ENCODE measurements at regions not wholly inside any gene's neighbourhood (a gene's known extent, or its start where the extent isn't known, plus 50 kb on each side); places are given as distances from the start of the nearest gene placed in this dataset.
"Not testable (repeated sequence)": the region's sequence is repeated elsewhere in the genome, so short reads cannot be mapped to it uniquely, and the experiment has no call there.

DNA sequence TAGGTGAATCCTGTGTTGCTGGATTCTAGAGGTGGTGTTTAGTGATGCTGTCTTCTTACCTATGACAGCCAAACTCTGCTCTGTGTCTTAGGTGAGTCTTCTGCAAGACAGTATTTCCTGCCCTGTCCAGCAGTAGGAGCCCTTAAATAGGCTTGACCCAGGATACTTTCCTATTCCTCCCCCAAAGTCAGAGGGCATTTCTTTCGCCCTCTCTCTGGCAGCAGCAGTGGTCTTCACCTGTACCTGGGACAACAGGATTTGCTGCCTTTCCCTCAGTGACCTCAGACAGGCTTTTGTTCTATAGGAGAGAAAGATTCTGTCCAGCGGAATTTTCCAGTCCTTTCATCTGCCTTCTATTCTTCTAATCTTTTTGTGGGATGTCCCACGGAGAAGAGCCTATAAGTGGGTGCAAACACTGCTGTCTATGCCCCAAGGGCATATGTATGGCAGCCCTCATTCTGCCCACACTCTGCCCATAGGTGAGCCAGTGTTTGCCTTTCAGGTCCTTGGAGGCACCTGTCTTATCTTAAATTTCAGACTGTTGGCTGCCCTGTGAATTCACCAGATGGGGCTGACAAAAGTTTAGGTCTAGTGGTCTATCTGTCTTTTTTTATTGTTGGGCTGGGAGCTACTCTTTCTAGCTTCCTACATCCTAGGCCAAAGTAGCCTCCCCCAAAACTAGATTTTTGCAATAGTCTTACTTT is 177.3 kb upstream of the SPOPL start:
- no peak for DNase-seq

DNA sequence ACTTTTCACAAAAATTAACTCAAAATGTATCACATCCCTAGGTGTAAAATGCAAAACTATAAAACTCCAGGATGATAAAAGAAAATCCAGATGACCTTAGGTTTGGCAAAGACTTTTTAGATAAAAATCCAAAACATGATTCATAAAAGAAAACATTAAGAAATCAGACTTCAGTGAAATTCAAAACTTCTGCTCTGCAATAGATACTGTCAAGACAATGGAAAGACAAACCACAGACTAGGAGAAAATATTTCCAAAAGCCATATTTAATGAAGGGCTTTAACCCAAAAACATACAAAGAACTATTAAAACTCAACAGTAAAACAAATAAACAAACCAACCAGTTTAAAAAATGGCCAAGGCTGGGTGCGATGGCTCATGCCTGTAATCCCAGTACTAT is 173.6 kb upstream of the SPOPL start:
- DNase-seq = no peak

DNA sequence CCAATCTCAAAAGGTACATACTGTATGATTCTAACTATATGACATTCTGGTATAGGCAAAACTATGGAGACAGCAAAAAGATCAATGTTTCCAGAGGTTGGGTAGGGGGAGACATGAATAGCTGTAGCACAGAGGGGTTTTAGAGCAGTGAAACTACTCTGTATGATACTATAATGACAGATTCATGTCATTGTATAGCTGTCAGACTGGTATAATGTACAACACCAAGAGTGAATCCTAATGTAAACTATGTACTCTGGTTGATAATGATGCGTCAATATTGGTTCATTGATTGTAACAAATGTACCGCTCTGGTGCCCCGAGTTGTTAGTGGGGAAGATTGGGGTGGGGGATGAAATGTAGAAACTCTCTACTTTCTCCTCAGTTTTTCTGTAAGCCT is 172.4 kb upstream of the SPOPL start:
- no peak for DNase-seq

DNA sequence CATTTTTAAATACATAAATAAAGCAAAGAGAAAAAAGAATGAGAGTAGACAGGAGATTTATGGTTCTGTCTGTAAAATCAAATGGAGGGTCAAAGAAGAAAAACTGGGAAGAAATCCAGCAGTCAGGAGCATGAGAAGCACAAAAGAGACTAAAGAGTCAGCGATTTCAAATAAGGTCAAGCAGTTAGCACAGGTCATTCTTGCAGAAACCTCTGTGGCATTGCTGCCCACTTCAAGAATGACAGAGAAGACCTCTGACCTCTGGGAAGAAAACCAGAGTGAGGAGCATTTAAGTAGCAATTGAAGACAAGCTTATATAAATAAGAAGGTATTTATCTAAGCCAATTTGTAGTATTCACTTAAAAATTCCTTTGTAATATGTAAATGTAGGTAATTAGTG is 172.0 kb upstream of the SPOPL start:
- no peak for DNase-seq

DNA sequence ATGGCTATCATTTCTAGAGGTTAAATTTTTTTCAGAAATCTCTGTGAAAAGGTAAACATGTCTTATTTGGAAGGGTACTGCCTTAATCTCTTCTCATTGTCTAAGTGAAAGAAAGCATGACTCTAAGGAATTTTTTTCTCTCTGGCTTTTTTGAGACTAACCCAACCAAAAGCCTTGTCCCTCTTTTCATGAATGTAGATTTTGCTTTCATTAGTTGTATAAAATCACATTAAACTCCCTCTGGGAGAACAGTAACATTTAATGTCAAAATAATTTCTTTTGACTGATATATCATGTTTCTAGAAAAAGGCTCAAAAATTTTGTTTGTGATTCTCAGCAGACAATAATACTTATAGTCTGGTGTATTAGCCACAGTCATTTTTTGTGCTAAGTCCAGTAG is 168.4 kb upstream of the SPOPL start:
- no peak for DNase-seq

DNA sequence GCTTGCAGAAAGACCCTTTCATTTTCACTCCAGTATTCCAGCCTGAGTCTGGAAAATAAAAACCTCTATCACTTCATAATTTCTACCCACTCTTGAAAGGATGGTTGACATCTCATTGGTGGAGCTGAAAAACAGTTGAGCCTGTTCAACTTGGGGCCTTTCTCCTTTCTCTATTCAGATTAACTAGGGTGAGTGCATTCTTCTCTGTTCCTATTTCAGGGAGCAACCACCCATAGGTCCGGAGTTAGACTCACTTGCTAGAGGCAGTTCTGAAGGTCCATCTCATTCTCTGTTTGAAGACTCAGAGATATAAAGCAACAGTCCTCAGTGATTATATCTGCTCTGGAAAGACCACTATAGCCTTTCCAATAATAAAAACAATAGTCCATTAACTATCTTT is 167.9 kb upstream of the SPOPL start:
- no peak for DNase-seq

- no peak for DNase-seq
Observed at GRCh38 chr2:138334323-138334722, 167.2 kb upstream of the SPOPL start.

GRCh38 chr2:138335036-138335435 is 166.5 kb upstream of the SPOPL start:
- no peak for DNase-seq

DNA sequence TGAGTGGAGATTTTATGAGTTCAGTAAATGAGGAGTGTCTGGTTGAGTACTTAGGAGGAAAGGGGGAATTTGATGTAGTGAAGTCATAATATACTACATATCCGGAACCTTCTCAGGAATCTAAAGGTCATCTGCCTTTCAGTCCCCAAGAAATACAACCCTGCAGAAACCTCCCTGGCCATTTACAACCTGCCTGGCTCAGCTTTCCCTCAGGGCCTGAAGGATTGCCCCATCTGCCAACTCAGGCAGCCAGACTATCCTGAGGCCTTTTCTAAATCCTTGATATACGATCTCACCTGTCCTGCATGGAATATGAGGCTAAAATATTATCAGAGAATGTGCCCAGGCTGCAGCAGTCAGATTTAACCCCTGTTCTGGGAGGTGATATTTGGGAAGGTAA is 165.4 kb upstream of the SPOPL start:
- DNase-seq = no peak

GRCh38 chr2:138355244-138355643 is 146.3 kb upstream of the SPOPL start:
- no peak for DNase-seq

GRCh38 chr2:138356178-138356577 is 145.4 kb upstream of the SPOPL start:
- no peak for DNase-seq

DNA sequence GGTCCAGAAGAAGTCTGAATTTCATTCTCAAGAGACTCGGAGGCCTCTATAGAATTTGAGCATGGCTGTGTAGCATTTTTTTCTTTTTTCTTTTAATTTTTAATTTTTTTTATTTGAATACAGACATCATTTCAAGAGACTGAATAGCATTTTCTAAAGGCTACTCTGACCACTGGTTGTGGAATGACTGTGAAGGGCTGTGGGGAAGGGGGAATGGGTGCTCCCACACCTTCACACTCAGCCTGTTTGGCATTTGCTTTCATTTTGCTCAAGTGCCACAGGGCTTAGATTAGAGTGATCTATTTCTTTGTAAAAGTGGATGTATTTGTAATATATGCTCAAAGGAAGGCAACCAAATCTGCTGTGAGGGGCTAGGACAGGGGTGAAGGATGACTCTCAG is 142.0 kb upstream of the SPOPL start:
- DNase-seq = no peak

- DNase-seq = no peak
Observed at GRCh38 chr2:138364554-138365162, 136.9 kb upstream of the SPOPL start.

- DNase-seq = no peak
Observed at GRCh38 chr2:138365581-138365980, 136.0 kb upstream of the SPOPL start.

- no peak for DNase-seq
Observed at GRCh38 chr2:138369856-138370255, 131.7 kb upstream of the SPOPL start.

DNA sequence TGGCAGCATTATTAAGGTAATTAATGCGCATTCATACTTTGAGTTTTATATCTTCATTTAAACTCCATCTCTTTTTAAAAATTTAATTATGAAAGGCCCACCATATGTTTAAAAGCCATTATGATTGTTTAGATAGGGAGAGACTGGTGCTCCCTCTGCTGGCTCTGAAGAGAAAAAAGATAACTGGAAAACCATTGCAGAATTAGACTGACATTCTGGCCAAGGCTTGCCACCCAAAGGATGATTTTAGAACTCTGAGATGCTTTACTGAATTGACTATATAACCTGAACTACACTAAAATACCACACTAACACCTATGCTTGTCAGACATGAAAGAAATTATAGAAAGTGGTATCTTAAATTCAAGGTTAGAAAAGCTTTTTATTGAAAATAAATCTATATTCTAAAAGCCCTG is 127.6 kb upstream of the SPOPL start:
- DNase-seq = peak; percentile 5

DNA sequence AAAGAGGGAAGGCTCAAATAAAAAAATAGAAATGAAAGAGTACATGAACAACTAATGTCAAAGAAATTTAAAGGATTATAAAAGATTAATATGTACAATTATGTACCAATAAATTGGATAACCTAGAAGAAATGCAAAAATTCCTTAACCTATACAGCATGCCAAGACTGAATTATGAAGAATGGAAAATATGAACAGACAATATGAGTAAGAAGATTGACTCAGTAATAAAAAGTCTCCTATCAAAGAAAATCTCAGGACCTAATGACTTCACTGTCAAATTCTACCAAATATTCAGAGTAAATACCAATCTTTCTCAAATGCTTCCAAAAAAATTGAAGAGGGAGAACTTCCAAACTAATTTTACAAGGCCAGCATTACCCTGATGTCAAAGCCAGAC is 120.2 kb upstream of the SPOPL start:
- DNase-seq = no peak

DNA sequence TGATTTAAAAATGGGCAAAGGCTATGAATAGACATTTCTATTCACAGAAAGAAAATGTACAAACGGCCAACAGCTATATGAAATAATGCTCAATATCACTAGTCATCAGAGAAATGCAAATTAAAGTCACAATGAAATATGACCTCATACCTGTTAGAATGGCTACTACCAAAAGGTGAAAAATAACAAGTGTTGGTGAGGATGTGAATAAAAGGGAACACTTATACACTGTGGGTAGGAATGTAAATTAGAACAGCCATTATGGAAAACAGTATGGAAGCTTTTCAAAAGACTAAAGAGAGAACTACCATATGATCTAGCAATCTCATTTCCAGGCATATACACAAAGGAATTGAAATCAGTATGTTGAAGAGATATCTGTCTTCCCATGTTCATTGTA is 118.9 kb upstream of the SPOPL start:
- no peak for DNase-seq

- DNase-seq = not testable (repeated sequence)
Observed at GRCh38 chr2:138386191-138386590, 115.4 kb upstream of the SPOPL start.

GRCh38 chr2:138389063-138389462 is 112.5 kb upstream of the SPOPL start:
- no peak for DNase-seq

GRCh38 chr2:138390316-138390945 is 111.1 kb upstream of the SPOPL start:
- peak; percentile 66 for DNase-seq

GRCh38 chr2:138391946-138392345 is 109.6 kb upstream of the SPOPL start:
- DNase-seq = no peak

- no peak for DNase-seq
Observed at GRCh38 chr2:138395565-138396306, 105.8 kb upstream of the SPOPL start.

- DNase-seq = no peak
Observed at GRCh38 chr2:138396843-138397242, 104.7 kb upstream of the SPOPL start.
